ENCODE measurements at regions not wholly inside any gene's neighbourhood (a gene's known extent, or its start where the extent isn't known, plus 50 kb on each side); places are given as distances from the start of the nearest gene placed in this dataset.

- no peaks in the 10 kb centered on the region for H3K27me3 ChIP-seq (ENCODE audit: control insufficient read depth, insufficient read depth, low read length)
- DNase-seq (no peak), FAIRE-seq (no peak)
- H3K9ac ChIP-seq (ENCODE audit: low read length in 3 of 3) = no peak overlapping the region
- no peaks in the 10 kb centered on the region for H3K4me1 ChIP-seq (ENCODE audit: control insufficient read depth in 2 of 3, insufficient read depth in 2 of 3, low read depth in 1 of 3, low read length in 3 of 3)
- TF ChIP-seq CTCF (IDR thresholded peaks at IDR 0.05; ENCODE audit: borderline replicate concordance, extremely low read depth, insufficient read depth) = no peak
- H3K36me3 ChIP-seq (ENCODE audit: control insufficient read depth in 2 of 3, insufficient read depth in 3 of 3, low read length in 3 of 3) = no peaks in the 10 kb centered on the region
- H3K27ac ChIP-seq (ENCODE audit: low read depth in 2 of 2, low read length in 2 of 2) = no peak overlapping the region
- no peaks in the 10 kb centered on the region for H3K9me3 ChIP-seq (ENCODE audit: control insufficient read depth in 2 of 3, insufficient read depth in 1 of 3, low read length in 3 of 3)
- no peak overlapping the region for H3K4me3 ChIP-seq (ENCODE audit: low read length in 3 of 3)
- intact Hi-C loops (cut with DNase I) = no loop called here
These were observed 281.0 kb upstream of the ZNF462 start for GRCh38 chr9:106581973-106582372.

- TF ChIP-seq CTCF (IDR thresholded peaks at IDR 0.05; ENCODE audit: borderline replicate concordance, extremely low read depth, insufficient read depth) = no peak
- Histone ChIP-seq H3K4me1 (ENCODE audit: control insufficient read depth in 2 of 3, insufficient read depth in 2 of 3, low read depth in 1 of 3, low read length in 3 of 3) (no peaks in the 10 kb centered on the region), H3K27me3 (ENCODE audit: control insufficient read depth, insufficient read depth, low read length) (no peaks in the 10 kb centered on the region), H3K4me3 (ENCODE audit: low read length in 3 of 3) (no peak overlapping the region), H3K36me3 (ENCODE audit: control insufficient read depth in 2 of 3, insufficient read depth in 3 of 3, low read length in 3 of 3) (no peaks in the 10 kb centered on the region), H3K9ac (ENCODE audit: low read length in 3 of 3) (no peak overlapping the region), H3K9me3 (ENCODE audit: control insufficient read depth in 2 of 3, insufficient read depth in 1 of 3, low read length in 3 of 3) (no peaks in the 10 kb centered on the region), H3K27ac (ENCODE audit: low read depth in 2 of 2, low read length in 2 of 2) (no peak overlapping the region)
- FAIRE-seq = no peak
- no peak for DNase-seq
- intact Hi-C loops (cut with DNase I) = no loop called here
These were observed 279.2 kb upstream of the ZNF462 start for GRCh38 chr9:106583751-106584150.

GRCh38 chr9:106587042-106587441 lies 275.9 kb upstream of the ZNF462 start:
- FAIRE-seq = no peak
- no peak for TF ChIP-seq CTCF (IDR thresholded peaks at IDR 0.05; ENCODE audit: borderline replicate concordance, extremely low read depth, insufficient read depth)
- intact Hi-C loops (cut with DNase I) = no loop called here

GRCh38 chr9:106588626-106589025 lies 274.3 kb upstream of the ZNF462 start:
- Histone ChIP-seq H3K4me1 (ENCODE audit: control insufficient read depth in 2 of 3, insufficient read depth in 2 of 3, low read depth in 1 of 3, low read length in 3 of 3) (no peaks in the 10 kb centered on the region), H3K9ac (ENCODE audit: low read length in 3 of 3) (no peak overlapping the region), H3K36me3 (ENCODE audit: control insufficient read depth in 2 of 3, insufficient read depth in 3 of 3, low read length in 3 of 3) (no peaks in the 10 kb centered on the region), H3K4me3 (ENCODE audit: low read length in 3 of 3) (no peak overlapping the region), H3K9me3 (ENCODE audit: control insufficient read depth in 2 of 3, insufficient read depth in 1 of 3, low read length in 3 of 3) (no peaks in the 10 kb centered on the region), H3K27ac (ENCODE audit: low read depth in 2 of 2, low read length in 2 of 2) (no peak overlapping the region), H3K27me3 (ENCODE audit: control insufficient read depth, insufficient read depth, low read length) (no peaks in the 10 kb centered on the region)
- FAIRE-seq (no peak), DNase-seq (no peak)
- intact Hi-C loops (cut with DNase I) = no loop called here
- TF ChIP-seq CTCF (IDR thresholded peaks at IDR 0.05; ENCODE audit: borderline replicate concordance, extremely low read depth, insufficient read depth) = no peak

More at GRCh38 chr9:106587042-106587441, 275.9 kb upstream of the ZNF462 start:
- H3K9me3 ChIP-seq (ENCODE audit: control insufficient read depth in 2 of 3, insufficient read depth in 1 of 3, low read length in 3 of 3) = no peaks in the 10 kb centered on the region
- DNase-seq = no peak
- no peak overlapping the region for H3K4me3 ChIP-seq (ENCODE audit: low read length in 3 of 3)
- no peaks in the 10 kb centered on the region for H3K4me1 ChIP-seq (ENCODE audit: control insufficient read depth in 2 of 3, insufficient read depth in 2 of 3, low read depth in 1 of 3, low read length in 3 of 3)
- H3K27ac ChIP-seq (ENCODE audit: low read depth in 2 of 2, low read length in 2 of 2) = no peak overlapping the region
- no peaks in the 10 kb centered on the region for H3K27me3 ChIP-seq (ENCODE audit: control insufficient read depth, insufficient read depth, low read length)
- no peak overlapping the region for H3K9ac ChIP-seq (ENCODE audit: low read length in 3 of 3)
- H3K36me3 ChIP-seq (ENCODE audit: control insufficient read depth in 2 of 3, insufficient read depth in 3 of 3, low read length in 3 of 3) = no peaks in the 10 kb centered on the region

Data from kidney (tissue), 13 donors.